Uterus (tissue), 2 donors: ENCODE measurements at regions not wholly inside any gene's neighbourhood (a gene's known extent, or its start where the extent isn't known, plus 50 kb on each side); places are given as distances from the start of the nearest gene placed in this dataset.
"Not testable (repeated sequence)": the region's sequence is repeated elsewhere in the genome, so short reads cannot be mapped to it uniquely, and the experiment has no call there.

Source experiments
- CTCF ChIP-seq, 4 experiments: fragments of 200-600 bp in 2 of 4; fragments of 450-650 bp in 2 of 4; sonication (generic) in 2 of 4; IDR thresholded peaks; one replicate each; pipeline ENCODE4 v1.5.1; 2016 to 2019; ENCODE audit warnings: antibody characterized with exemption in 4 of 4, mild to moderate bottlenecking in 2 of 4, moderate library complexity in 1 of 4
- POLR2A ChIP-seq, 2 donors: fragments of 450-650 bp; IDR thresholded peaks; one replicate each; pipeline ENCODE4 v1.6.1; 2016; ENCODE audit warnings: antibody characterized with exemption in 2 of 2, mild to moderate bottlenecking in 1 of 2, moderate library complexity in 1 of 2

DNA sequence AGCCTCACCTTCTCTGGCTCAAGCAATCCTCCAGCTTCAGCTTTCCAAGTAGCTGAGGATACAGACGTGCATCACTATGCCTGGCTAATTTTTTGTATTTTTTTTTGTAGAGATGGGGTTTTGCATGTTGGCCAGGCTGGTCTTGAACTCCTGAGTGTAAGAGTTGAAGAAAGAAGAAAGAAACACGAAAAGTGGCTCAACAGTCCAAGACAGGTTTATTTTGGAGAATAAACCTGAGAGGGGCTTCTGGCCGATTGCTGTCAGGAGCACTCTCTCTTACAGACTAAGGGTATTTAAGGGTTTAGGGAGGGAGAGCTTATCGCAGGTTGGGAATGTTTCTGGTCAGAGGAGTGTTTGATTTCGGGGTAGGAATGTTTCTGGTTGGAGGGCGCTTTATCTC is 75.9 kb downstream of the RRM2 start:
- not testable (repeated sequence) for TF ChIP-seq CTCF, POLR2A (IDR thresholded peaks at IDR 0.05)
